Memory B cell (primary cell): ENCODE measurements at regions not wholly inside any gene's neighbourhood (a gene's known extent, or its start where the extent isn't known, plus 50 kb on each side); places are given as distances from the start of the nearest gene placed in this dataset.
"Not testable (repeated sequence)": the region's sequence is repeated elsewhere in the genome, so short reads cannot be mapped to it uniquely, and the experiment has no call there.

ENCODE experiments used
- ATAC-seq: fragments of 150-1000 bp; cut with Tn5 transposase; 2 replicates; pipeline ENCODE4 v1.10.0; 2021; ENCODE audit warnings: low read depth, mild to moderate bottlenecking, moderate library complexity
- DNase-seq, 2 donors: peaks; one replicate each; pipeline ENCODE4 v3.0.0; 2022; ENCODE audit warnings: low spot score in 2 of 2
- H3K27ac Mint-ChIP-seq: one replicate; pipeline ENCODE4 v1.8.0; 2022; ENCODE audit warnings: mild to moderate bottlenecking, moderate library complexity, mixed read lengths
- H3K27me3 Mint-ChIP-seq: one replicate; pipeline ENCODE4 v1.8.0; 2022; ENCODE audit warnings: mixed read lengths
- H3K36me3 Mint-ChIP-seq: one replicate; pipeline ENCODE4 v1.8.0; 2022; ENCODE audit warnings: mild to moderate bottlenecking, mixed read lengths
- H3K4me1 Mint-ChIP-seq: one replicate; pipeline ENCODE4 v1.8.0; 2022; ENCODE audit warnings: mixed read lengths
- H3K4me3 Mint-ChIP-seq: one replicate; pipeline ENCODE4 v1.8.0; 2022; ENCODE audit warnings: mild to moderate bottlenecking, moderate library complexity, mixed read lengths
- H3K9me3 Mint-ChIP-seq: one replicate; pipeline ENCODE4 v1.8.0; 2022; ENCODE audit warnings: mixed read lengths

DNA sequence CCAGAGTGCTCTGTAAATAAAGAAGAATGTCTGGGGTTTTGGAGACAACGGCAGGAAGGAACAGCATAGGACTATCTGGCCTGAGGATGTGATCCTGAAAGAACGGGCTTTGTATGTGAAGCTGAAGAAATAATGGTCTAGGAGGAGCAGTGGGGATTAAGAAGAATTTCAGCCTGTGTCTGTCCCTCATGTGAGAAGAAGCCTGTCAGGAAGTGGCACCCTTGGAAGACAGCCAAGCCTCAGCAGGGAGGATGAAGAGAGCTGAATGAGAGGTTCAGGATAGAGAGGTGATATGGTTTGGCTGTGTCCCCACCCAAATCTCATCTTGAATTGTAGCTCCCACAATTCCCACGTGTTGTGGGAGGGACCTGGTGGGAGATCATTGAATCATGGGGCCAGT, 56.9 kb upstream of the TCL1A start:
- Mint-ChIP-seq H3K4me1 (no peaks in the 10 kb centered on the region), H3K9me3 (no peaks in the 10 kb centered on the region), H3K27ac (no peak overlapping the region), H3K27me3 (peaks cover 20% of the 10 kb centered on the region), H3K36me3 (no peaks in the 10 kb centered on the region), H3K4me3 (no peak overlapping the region)
- DNase-seq (no peak), ATAC-seq (no peak)

DNA sequence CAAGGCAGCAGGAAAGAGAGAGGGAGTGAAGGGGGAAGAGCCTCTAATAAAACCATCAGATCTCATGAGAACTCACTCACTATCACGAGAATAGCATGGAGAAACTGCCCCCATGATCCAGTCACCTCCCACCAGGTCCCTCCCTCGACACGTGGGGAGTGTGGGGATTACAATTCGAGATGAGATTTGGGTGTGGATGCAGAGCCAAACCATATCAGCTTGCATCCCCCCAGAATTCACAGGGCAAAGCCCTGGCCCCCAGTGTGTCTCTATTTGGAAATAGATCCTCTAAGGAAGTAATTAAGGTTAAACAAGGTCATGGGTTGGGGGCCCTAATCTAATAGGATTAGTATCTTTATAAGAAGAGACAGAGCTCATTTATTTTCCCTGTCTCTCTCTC, 56.1 kb upstream of the TCL1A start:
- Mint-ChIP-seq H3K27ac (no peak overlapping the region), H3K36me3 (no peaks in the 10 kb centered on the region), H3K27me3 (peaks cover 20% of the 10 kb centered on the region), H3K4me1 (no peaks in the 10 kb centered on the region), H3K4me3 (no peak overlapping the region), H3K9me3 (no peaks in the 10 kb centered on the region)
- ATAC-seq (no peak), DNase-seq (no peak)

DNA sequence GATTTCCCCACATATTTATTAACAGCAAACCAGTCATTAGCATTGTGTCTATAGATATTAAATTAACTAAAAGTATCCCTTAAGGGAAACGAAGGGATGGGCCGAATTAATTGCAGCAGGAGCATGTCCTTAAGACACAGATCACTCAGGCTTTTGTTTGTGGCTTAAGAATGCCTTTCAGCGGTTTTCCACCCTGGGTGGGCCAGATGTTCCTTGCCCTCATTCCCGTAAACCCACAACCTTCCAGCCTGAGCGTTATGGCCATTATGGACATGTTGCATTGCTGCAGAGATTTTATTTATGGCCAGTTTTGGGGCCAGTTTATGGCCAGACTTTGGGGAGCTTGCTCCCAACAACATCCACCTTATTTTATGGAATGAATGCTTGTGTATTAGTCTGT, 55.5 kb upstream of the TCL1A start:
- H3K4me1 Mint-ChIP-seq, H3K9me3 Mint-ChIP-seq, H3K36me3 Mint-ChIP-seq, ATAC-seq, DNase-seq, H3K27ac Mint-ChIP-seq, H3K4me3 Mint-ChIP-seq: not testable (repeated sequence)
- peaks cover 18% of the 10 kb centered on the region for H3K27me3 Mint-ChIP-seq

DNA sequence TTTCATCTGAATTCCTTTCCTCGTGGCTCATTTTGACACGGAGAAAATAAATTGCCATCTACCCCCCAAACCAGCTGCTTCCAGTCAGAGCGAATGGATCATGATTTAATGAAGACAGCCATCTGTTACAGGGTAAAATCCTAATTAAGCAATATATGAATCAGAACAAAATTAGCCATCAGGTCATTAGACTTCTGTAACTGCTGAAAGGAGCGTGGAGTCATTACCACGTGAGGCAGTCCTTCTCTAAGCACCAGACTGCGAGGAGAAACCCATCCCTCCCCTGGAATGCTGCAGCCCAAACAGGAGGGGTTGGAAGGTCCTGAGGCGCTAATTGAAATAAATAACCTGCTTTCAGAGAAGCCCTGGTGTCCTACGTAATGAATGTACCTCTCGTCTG, 51.1 kb upstream of the TCL1A start:
- DNase-seq (no peak), ATAC-seq (no peak)
- H3K36me3 Mint-ChIP-seq: no peaks in the 10 kb centered on the region
- no peaks in the 10 kb centered on the region for H3K4me1 Mint-ChIP-seq
- no peak overlapping the region for H3K27ac Mint-ChIP-seq
- peaks cover 19% of the 10 kb centered on the region for H3K27me3 Mint-ChIP-seq
- H3K4me3 Mint-ChIP-seq: no peak overlapping the region
- H3K9me3 Mint-ChIP-seq: peaks cover 2% of the 10 kb centered on the region

DNA sequence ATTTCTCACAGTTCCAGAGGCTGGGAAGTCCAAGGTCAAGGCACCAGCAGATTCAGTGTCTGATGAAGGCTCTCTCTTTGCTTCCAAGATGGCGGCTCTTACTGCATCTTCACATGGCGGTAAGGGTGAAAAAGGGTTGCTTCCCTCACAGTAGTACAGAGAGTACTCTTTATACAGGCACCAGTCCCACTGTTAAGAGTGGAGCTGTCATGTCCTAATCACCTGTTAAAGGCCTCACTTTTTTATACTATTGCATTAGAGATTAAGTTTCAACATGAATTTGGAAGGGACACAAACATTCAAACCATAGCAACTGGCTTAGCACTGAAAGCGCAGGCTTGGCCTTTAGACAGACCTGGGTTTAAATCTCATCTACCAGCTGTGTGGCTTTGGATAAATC, 50.0 kb upstream of the TCL1A start:
- no peaks in the 10 kb centered on the region for H3K4me1 Mint-ChIP-seq
- no peaks in the 10 kb centered on the region for H3K36me3 Mint-ChIP-seq
- peaks cover 2% of the 10 kb centered on the region for H3K9me3 Mint-ChIP-seq
- no peak overlapping the region for H3K27ac Mint-ChIP-seq
- peaks cover 18% of the 10 kb centered on the region for H3K27me3 Mint-ChIP-seq
- ATAC-seq (no peak), DNase-seq (no peak)
- no peak overlapping the region for H3K4me3 Mint-ChIP-seq
